ENCODE measurements at regions not wholly inside any gene's neighbourhood (a gene's known extent, or its start where the extent isn't known, plus 50 kb on each side); places are given as distances from the start of the nearest gene placed in this dataset.

GRCh38 chr11:80194016-80194415 lies 753.2 kb upstream of the TENM4 start:
- H4K91ac ChIP-seq (ENCODE audit: low read length), result no peak overlapping the region
- no peak overlapping the region for H3K4me2 ChIP-seq (ENCODE audit: low read length, poor library complexity, severe bottlenecking)
- H3K79me1 ChIP-seq (replicated peaks; ENCODE audit: low read length, poor library complexity, severe bottlenecking), result no peaks in the 10 kb centered on the region
- H2BK5ac ChIP-seq (ENCODE audit: low read depth, low read length, poor library complexity, severe bottlenecking), result no peak overlapping the region
- no peak overlapping the region for H3K14ac ChIP-seq (ENCODE audit: low read length in 2 of 2)
- no peak overlapping the region for H4K8ac ChIP-seq (ENCODE audit: low read length)
- no peaks in the 10 kb centered on the region for H3K36me3 ChIP-seq (ENCODE audit: control insufficient read depth in 1 of 2, insufficient read depth in 2 of 2, low read depth in 1 of 2, low read length in 2 of 2)
- no peak overlapping the region for H2AFZ ChIP-seq (ENCODE audit: low read depth, low read length)
- no peak overlapping the region for H3K18ac ChIP-seq (ENCODE audit: low read depth in 1 of 2, low read length in 2 of 2)
- no peak overlapping the region for H3K4me3 ChIP-seq (ENCODE audit: insufficient read depth in 1 of 2, low read depth in 1 of 2, low read length in 2 of 2)
- H3K27me3 ChIP-seq (ENCODE audit: control insufficient read depth in 1 of 2, insufficient read depth in 1 of 2, low read length in 2 of 2), result no peaks in the 10 kb centered on the region
- no peak overlapping the region for H2BK15ac ChIP-seq (ENCODE audit: low read depth, poor library complexity, severe bottlenecking)
- DNase-seq, result no peak
- H2AK5ac ChIP-seq (ENCODE audit: low read length, severe bottlenecking), result no peak overlapping the region
- no peak overlapping the region for H2BK12ac ChIP-seq (ENCODE audit: low read length in 2 of 2)
- H3K4ac ChIP-seq (ENCODE audit: low read depth in 1 of 2, low read length in 2 of 2), result no peak overlapping the region
- no peak overlapping the region for H3K23ac ChIP-seq (ENCODE audit: low read length in 2 of 2)
- no peaks in the 10 kb centered on the region for H3K4me1 ChIP-seq (ENCODE audit: control insufficient read depth, insufficient read depth, low read depth, low read length)
- no peak overlapping the region for H3K27ac ChIP-seq (ENCODE audit: low read length, poor library complexity, severe bottlenecking)
- H2BK120ac ChIP-seq (ENCODE audit: low read depth, low read length), result no peak overlapping the region
- H3K9me3 ChIP-seq (ENCODE audit: control insufficient read depth, low read length), result no peaks in the 10 kb centered on the region
- 100% methylated on average over 1 of the region's 1 CpG for WGBS
- H3K9ac ChIP-seq (ENCODE audit: low read length), result no peak overlapping the region

DNA sequence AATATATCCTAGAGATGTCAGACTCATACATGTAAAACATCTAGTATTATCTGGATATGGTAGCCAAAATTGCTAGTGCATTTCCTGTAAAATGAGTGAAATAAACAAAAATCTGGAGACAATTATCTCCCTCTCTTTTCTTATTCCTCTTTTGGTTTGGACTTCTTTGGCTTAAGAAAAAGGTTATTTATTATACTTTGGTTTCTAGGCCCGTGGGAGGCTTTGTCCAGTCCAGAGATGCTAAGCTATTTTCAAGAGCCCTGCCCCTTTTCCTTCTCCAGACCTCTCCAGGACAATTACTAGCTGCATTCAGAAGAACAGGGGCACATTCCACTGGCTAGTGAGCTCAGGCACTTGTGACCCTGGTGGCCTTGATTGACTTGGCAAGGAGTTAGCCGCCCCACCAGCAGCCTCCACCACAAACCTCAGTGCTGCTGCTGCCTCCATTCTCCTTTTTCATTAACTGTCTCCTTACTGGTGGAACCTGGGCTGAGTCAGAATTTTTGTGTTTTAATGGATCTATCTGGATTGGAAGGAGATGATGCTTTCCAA lies 747.3 kb upstream of the TENM4 start:
- no peak overlapping the region for H2AFZ ChIP-seq (ENCODE audit: low read depth, low read length)
- no peak for DNase-seq
- no peak overlapping the region for H3K9ac ChIP-seq (ENCODE audit: low read length)
- no peak overlapping the region for H2BK120ac ChIP-seq (ENCODE audit: low read depth, low read length)
- no peaks in the 10 kb centered on the region for H3K27me3 ChIP-seq (ENCODE audit: control insufficient read depth in 1 of 2, insufficient read depth in 1 of 2, low read length in 2 of 2)
- H2BK5ac ChIP-seq (ENCODE audit: low read depth, low read length, poor library complexity, severe bottlenecking), result peak overlapping the region; percentile 69
- H3K4me3 ChIP-seq (ENCODE audit: insufficient read depth in 1 of 2, low read depth in 1 of 2, low read length in 2 of 2), result no peak overlapping the region
- H3K9me3 ChIP-seq (ENCODE audit: control insufficient read depth, low read length), result peaks cover 3% of the 10 kb centered on the region
- H2BK12ac ChIP-seq (ENCODE audit: low read length in 2 of 2), result no peak overlapping the region
- no peak overlapping the region for H3K4me2 ChIP-seq (ENCODE audit: low read length, poor library complexity, severe bottlenecking)
- no peaks in the 10 kb centered on the region for H3K79me1 ChIP-seq (replicated peaks; ENCODE audit: low read length, poor library complexity, severe bottlenecking)
- no peak overlapping the region for H3K14ac ChIP-seq (ENCODE audit: low read length in 2 of 2)
- no peak overlapping the region for H3K18ac ChIP-seq (ENCODE audit: low read depth in 1 of 2, low read length in 2 of 2)
- H3K27ac ChIP-seq (ENCODE audit: low read length, poor library complexity, severe bottlenecking), result no peak overlapping the region
- H4K8ac ChIP-seq (ENCODE audit: low read length), result no peak overlapping the region
- peaks cover 4% of the 10 kb centered on the region for H3K4me1 ChIP-seq (ENCODE audit: control insufficient read depth, insufficient read depth, low read depth, low read length)
- H3K23ac ChIP-seq (ENCODE audit: low read length in 2 of 2), result no peak overlapping the region
- no peak overlapping the region for H4K91ac ChIP-seq (ENCODE audit: low read length)
- H2AK5ac ChIP-seq (ENCODE audit: low read length, severe bottlenecking), result peak overlapping the region; percentile 88
- no peak overlapping the region for H3K4ac ChIP-seq (ENCODE audit: low read depth in 1 of 2, low read length in 2 of 2)
- 30% methylated on average over 1 of the region's 2 CpGs for WGBS
- no peaks in the 10 kb centered on the region for H3K36me3 ChIP-seq (ENCODE audit: control insufficient read depth in 1 of 2, insufficient read depth in 2 of 2, low read depth in 1 of 2, low read length in 2 of 2)
- no peak overlapping the region for H2BK15ac ChIP-seq (ENCODE audit: low read depth, poor library complexity, severe bottlenecking)

DNA sequence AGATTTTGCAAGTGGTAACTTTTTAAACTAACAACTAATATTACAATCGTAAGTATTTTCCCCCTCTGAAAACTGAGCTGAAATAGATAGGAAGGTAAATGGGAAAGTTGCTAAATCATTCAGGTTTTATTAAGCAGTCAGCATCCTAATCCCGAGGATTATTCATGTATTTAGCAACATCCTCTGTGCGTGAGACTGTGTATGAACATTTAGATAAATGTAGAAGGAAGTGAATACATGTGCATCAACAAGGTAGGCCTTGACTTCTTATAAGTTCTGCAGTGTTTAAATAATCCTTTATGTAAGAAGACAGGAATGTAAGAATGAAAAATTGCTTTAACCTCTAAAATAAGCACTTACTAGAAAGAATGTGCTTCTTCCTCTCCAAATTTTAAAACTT lies 745.9 kb upstream of the TENM4 start:
- Histone ChIP-seq H3K9ac (ENCODE audit: low read length) (no peak overlapping the region), H3K23ac (ENCODE audit: low read length in 2 of 2) (no peak overlapping the region), H2AFZ (ENCODE audit: low read depth, low read length) (no peak overlapping the region), H3K79me1 (replicated peaks; ENCODE audit: low read length, poor library complexity, severe bottlenecking) (no peaks in the 10 kb centered on the region), H4K91ac (ENCODE audit: low read length) (no peak overlapping the region), H4K8ac (ENCODE audit: low read length) (no peak overlapping the region), H2BK120ac (ENCODE audit: low read depth, low read length) (no peak overlapping the region), H2BK5ac (ENCODE audit: low read depth, low read length, poor library complexity, severe bottlenecking) (no peak overlapping the region), H3K4me3 (ENCODE audit: insufficient read depth in 1 of 2, low read depth in 1 of 2, low read length in 2 of 2) (no peak overlapping the region), H2AK5ac (ENCODE audit: low read length, severe bottlenecking) (no peak overlapping the region), H3K9me3 (ENCODE audit: control insufficient read depth, low read length) (peaks cover 3% of the 10 kb centered on the region), H2BK12ac (ENCODE audit: low read length in 2 of 2) (no peak overlapping the region), H3K18ac (ENCODE audit: low read depth in 1 of 2, low read length in 2 of 2) (no peak overlapping the region), H2BK15ac (ENCODE audit: low read depth, poor library complexity, severe bottlenecking) (no peak overlapping the region), H3K36me3 (ENCODE audit: control insufficient read depth in 1 of 2, insufficient read depth in 2 of 2, low read depth in 1 of 2, low read length in 2 of 2) (no peaks in the 10 kb centered on the region), H3K4ac (ENCODE audit: low read depth in 1 of 2, low read length in 2 of 2) (no peak overlapping the region), H3K4me2 (ENCODE audit: low read length, poor library complexity, severe bottlenecking) (no peak overlapping the region), H3K14ac (ENCODE audit: low read length in 2 of 2) (no peak overlapping the region), H3K4me1 (ENCODE audit: control insufficient read depth, insufficient read depth, low read depth, low read length) (peaks cover 6% of the 10 kb centered on the region), H3K27me3 (ENCODE audit: control insufficient read depth in 1 of 2, insufficient read depth in 1 of 2, low read length in 2 of 2) (no peaks in the 10 kb centered on the region), H3K27ac (ENCODE audit: low read length, poor library complexity, severe bottlenecking) (peak overlapping the region; percentile 72)
- WGBS, result 74% methylated on average over 2 of the region's 3 CpGs
- peak; percentile 36 for DNase-seq

DNA sequence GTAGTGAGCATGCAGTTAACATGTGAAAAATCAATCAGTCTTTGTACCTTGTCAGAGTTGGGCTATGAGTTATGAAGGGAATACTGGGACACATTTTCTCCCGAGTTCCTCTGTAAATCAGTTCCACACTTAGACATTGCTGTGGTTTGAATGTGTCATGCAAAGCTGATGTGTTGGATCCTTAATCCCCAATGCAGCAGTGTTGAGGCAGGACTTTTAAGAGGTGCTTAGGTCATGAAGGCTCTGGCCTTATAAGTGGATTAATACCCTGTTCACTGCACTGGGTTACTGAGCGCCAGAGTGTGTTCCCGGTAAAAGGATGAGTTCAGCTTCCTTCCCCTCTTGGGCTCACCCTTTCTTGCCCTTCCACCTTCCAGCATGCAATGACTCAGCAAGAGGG lies 742.1 kb upstream of the TENM4 start:
- H3K4ac ChIP-seq (ENCODE audit: low read depth in 1 of 2, low read length in 2 of 2), result no peak overlapping the region
- H4K8ac ChIP-seq (ENCODE audit: low read length), result no peak overlapping the region
- H3K9me3 ChIP-seq (ENCODE audit: control insufficient read depth, low read length), result peaks cover 11% of the 10 kb centered on the region
- peak overlapping the region; percentile 73 for H3K27ac ChIP-seq (ENCODE audit: low read length, poor library complexity, severe bottlenecking)
- no peak overlapping the region for H3K23ac ChIP-seq (ENCODE audit: low read length in 2 of 2)
- H3K9ac ChIP-seq (ENCODE audit: low read length), result no peak overlapping the region
- no peak overlapping the region for H2AFZ ChIP-seq (ENCODE audit: low read depth, low read length)
- DNase-seq, result peak; percentile 62
- no peak overlapping the region for H3K18ac ChIP-seq (ENCODE audit: low read depth in 1 of 2, low read length in 2 of 2)
- H3K4me1 ChIP-seq (ENCODE audit: control insufficient read depth, insufficient read depth, low read depth, low read length), result peaks cover 4% of the 10 kb centered on the region
- no peak overlapping the region for H3K4me3 ChIP-seq (ENCODE audit: insufficient read depth in 1 of 2, low read depth in 1 of 2, low read length in 2 of 2)
- no peak overlapping the region for H2BK15ac ChIP-seq (ENCODE audit: low read depth, poor library complexity, severe bottlenecking)
- H3K14ac ChIP-seq (ENCODE audit: low read length in 2 of 2), result no peak overlapping the region
- H3K36me3 ChIP-seq (ENCODE audit: control insufficient read depth in 1 of 2, insufficient read depth in 2 of 2, low read depth in 1 of 2, low read length in 2 of 2), result no peaks in the 10 kb centered on the region
- H2BK12ac ChIP-seq (ENCODE audit: low read length in 2 of 2), result no peak overlapping the region
- H3K79me1 ChIP-seq (replicated peaks; ENCODE audit: low read length, poor library complexity, severe bottlenecking), result no peaks in the 10 kb centered on the region
- H2BK5ac ChIP-seq (ENCODE audit: low read depth, low read length, poor library complexity, severe bottlenecking), result no peak overlapping the region
- H2BK120ac ChIP-seq (ENCODE audit: low read depth, low read length), result no peak overlapping the region
- H3K4me2 ChIP-seq (ENCODE audit: low read length, poor library complexity, severe bottlenecking), result no peak overlapping the region
- H2AK5ac ChIP-seq (ENCODE audit: low read length, severe bottlenecking), result no peak overlapping the region
- 24% methylated on average over 3 of the region's 3 CpGs for WGBS
- no peak overlapping the region for H4K91ac ChIP-seq (ENCODE audit: low read length)
- H3K27me3 ChIP-seq (ENCODE audit: control insufficient read depth in 1 of 2, insufficient read depth in 1 of 2, low read length in 2 of 2), result no peaks in the 10 kb centered on the region
